Liver (tissue), 8 donors: ENCODE measurements at regions not wholly inside any gene's neighbourhood (a gene's known extent, or its start where the extent isn't known, plus 50 kb on each side); places are given as distances from the start of the nearest gene placed in this dataset.

Source experiments
- DNase-seq: peaks from one replicate; pipeline ENCODE4 v3.0.0-alpha.2; 2017; ENCODE audit warnings: low spot score
- H3K27ac ChIP-seq, 2 donors: one replicate each; pipeline ENCODE4 v1.7.0; 2013; ENCODE audit warnings: inconsistent platforms in 2 of 2, low read length in 2 of 2, control low read depth in 1 of 2, low read depth in 1 of 2, mild to moderate bottlenecking in 1 of 2
- H3K27me3 ChIP-seq, 4 donors: one replicate each; pipeline versions ENCODE4 v1.6.1 to v1.7.0; 2013; ENCODE audit warnings: low read length in 3 of 4, inconsistent platforms in 1 of 4, mild to moderate bottlenecking in 1 of 4, moderate library complexity in 1 of 4; ENCODE audit not compliant: control insufficient read depth in 4 of 4, insufficient read depth in 4 of 4
- H3K36me3 ChIP-seq, 4 donors: one replicate each; pipeline versions ENCODE4 v1.6.1 to v1.7.0; 2013; ENCODE audit warnings: low read length in 3 of 4, mild to moderate bottlenecking in 3 of 4, low read depth in 1 of 4, moderate library complexity in 1 of 4; ENCODE audit not compliant: control insufficient read depth in 4 of 4, insufficient read depth in 3 of 4
- H3K4me1 ChIP-seq, 4 donors: one replicate each; pipeline versions ENCODE4 v1.6.1 to v1.7.0; 2013; ENCODE audit warnings: low read length in 3 of 4, mild to moderate bottlenecking in 3 of 4, moderate library complexity in 1 of 4; ENCODE audit not compliant: control insufficient read depth in 4 of 4, insufficient read depth in 4 of 4
- H3K4me3 ChIP-seq, 3 donors: one replicate each; pipeline versions ENCODE4 v1.6.1 to v1.7.0; 2013; ENCODE audit warnings: low read length in 3 of 3, control low read depth in 1 of 3, low read depth in 1 of 3, mild to moderate bottlenecking in 1 of 3
- H3K9ac ChIP-seq, 2 donors: one replicate each; pipeline ENCODE4 v1.7.0; 2013; ENCODE audit warnings: low read length in 2 of 2, mild to moderate bottlenecking in 2 of 2, moderate library complexity in 2 of 2, control low read depth in 1 of 2, low read depth in 1 of 2
- H3K9me3 ChIP-seq, 4 donors: one replicate each; pipeline versions ENCODE4 v1.6.1 to v1.7.0; 2013; ENCODE audit warnings: low read length in 3 of 4; ENCODE audit not compliant: control insufficient read depth in 4 of 4
- ATF3 ChIP-seq: IDR thresholded peaks from 2 replicates; pipeline ENCODE4 v1.6.1; 2016; ENCODE audit warnings: antibody characterized with exemption
- EGR1 ChIP-seq, 2 donors: IDR thresholded peaks; 2 replicates each; pipeline ENCODE4 v1.6.1; 2016 to 2018; ENCODE audit warnings: antibody characterized with exemption in 2 of 2, low read depth in 2 of 2
- HNF4A ChIP-seq, 2 donors: conservative IDR thresholded peaks; 2 replicates each; pipeline ENCODE4 v1.6.1; 2016; ENCODE audit warnings: antibody characterized with exemption in 2 of 2, mild to moderate bottlenecking in 2 of 2
- HNF4G ChIP-seq: IDR thresholded peaks from 2 replicates; pipeline ENCODE4 v1.6.1; 2016; ENCODE audit warnings: antibody characterized with exemption
- RAD21 ChIP-seq, 2 donors: IDR thresholded peaks; 2 replicates each; pipeline ENCODE4 v1.6.1; 2016; ENCODE audit warnings: antibody characterized with exemption in 2 of 2, mild to moderate bottlenecking in 2 of 2
- REST ChIP-seq: IDR thresholded peaks from 2 replicates; pipeline ENCODE4 v1.6.1; 2016; ENCODE audit warnings: antibody characterized with exemption, mild to moderate bottlenecking
- YY1 ChIP-seq: IDR thresholded peaks from 2 replicates; pipeline ENCODE4 v1.6.1; 2016; ENCODE audit warnings: antibody characterized with exemption, mild to moderate bottlenecking
- WGBS: extraction: QIAGEN DNeasy Blood & Tissue Kit; methylation state at CpG from one replicate; pipeline ENCODE4 v1.1.7; 2013; 5-methylcytosine and 5-hydroxymethylcytosine counted together
- TF ChIP-seq, protein P1 (sequence below): fragments of 150-350 bp; IDR thresholded peaks from 2 replicates; pipeline ENCODE4 v1.5.1; 2017; ENCODE audit warnings: improper control_type of control experiment, low read depth, low read length; ENCODE audit not compliant: missing input control
- donor health status: healthy.
- donor health status: healthy.
- donor health status: healthy.
- donor health status: healthy.
- donor health status: healthy.

DNA sequence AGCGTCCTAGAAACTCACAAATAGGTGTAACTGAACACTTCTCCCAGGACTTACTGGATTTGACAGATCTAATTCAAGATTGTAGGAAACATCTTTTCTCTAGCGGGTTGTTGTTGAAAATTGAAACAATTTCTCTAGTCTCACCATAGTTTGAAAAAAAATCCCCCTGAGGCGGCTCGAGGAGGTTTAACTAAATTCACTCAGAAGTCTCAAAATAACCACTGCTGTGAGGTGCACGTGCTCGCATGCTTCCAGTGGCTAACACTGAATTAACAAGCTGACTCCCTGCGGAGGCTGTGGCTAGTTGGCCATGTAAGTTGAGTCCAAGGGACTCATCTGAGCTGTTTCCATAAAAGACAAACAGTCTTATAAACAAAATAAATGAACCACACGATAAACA is 503.9 kb downstream of the OCA2 start:
- Histone ChIP-seq H3K36me3 (no peaks in the 10 kb centered on the region), H3K27me3 (peaks cover 0 to 2% (median 0%) of the 10 kb centered on the region in 4 donors), H3K4me1 (no peaks in the 10 kb centered on the region), H3K9me3 (peaks cover 0 to 2% (median 0%) of the 10 kb centered on the region in 4 donors), H3K27ac (no peak overlapping the region), H3K4me3 (no peak overlapping the region), H3K9ac (no peak overlapping the region)
- no peak for DNase-seq
- 74% methylated on average over 8 of the region's 8 CpGs for WGBS
- TF ChIP-seq HNF4G (no peak), EGR1 (IDR thresholded peaks at IDR 0.05; ENCODE audit: low read depth in 2 of 2) (no peak)

DNA sequence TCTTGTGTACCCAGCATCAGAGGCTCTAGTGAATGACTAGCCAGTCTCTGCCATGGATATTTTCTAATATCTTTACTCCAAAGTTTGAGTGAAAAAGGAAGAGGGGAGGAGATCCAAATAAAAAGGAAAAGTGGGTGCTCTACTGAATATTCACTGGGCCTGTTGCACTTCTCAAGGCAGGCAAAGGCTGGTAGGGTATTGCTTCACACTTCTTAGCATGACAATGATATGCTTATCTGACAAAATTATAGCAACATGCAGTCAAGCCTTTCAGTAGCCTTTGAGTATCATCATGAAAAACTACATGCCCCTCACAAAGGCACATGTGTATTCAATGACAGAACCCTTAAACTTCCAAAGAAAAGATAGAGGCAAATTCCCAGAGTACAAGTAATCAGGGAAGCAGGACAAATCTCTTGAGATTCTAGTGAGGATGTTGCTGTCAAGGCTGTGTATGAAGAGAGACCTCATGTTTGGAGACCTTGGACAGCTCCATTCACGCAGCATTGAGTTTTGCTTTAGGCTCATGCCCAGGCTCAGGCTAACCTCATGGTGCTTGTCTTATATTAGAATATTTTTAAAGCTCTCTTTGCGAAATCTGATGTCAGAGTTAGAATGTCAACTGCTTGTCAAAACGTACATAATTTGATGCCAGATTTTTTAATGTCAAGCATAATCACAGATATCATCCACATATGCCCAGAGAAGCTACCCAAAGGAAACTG is 506.9 kb downstream of the OCA2 start:
- H3K27ac ChIP-seq = no peak overlapping the region
- WGBS = 31% methylated on average over 3 of the region's 3 CpGs
- H3K4me1 ChIP-seq = no peaks in the 10 kb centered on the region
- H3K9ac ChIP-seq = no peak overlapping the region
- TF ChIP-seq HNF4A (conservative IDR thresholded peaks at IDR 0.05) (no peak), RAD21 (IDR thresholded peaks at IDR 0.05) (no peak), EGR1 (IDR thresholded peaks at IDR 0.05; ENCODE audit: low read depth in 2 of 2) (no peak), YY1 (no peak), REST (peak; percentile 74), ATF3 (no peak)
- TF ChIP-seq, protein P1, sequence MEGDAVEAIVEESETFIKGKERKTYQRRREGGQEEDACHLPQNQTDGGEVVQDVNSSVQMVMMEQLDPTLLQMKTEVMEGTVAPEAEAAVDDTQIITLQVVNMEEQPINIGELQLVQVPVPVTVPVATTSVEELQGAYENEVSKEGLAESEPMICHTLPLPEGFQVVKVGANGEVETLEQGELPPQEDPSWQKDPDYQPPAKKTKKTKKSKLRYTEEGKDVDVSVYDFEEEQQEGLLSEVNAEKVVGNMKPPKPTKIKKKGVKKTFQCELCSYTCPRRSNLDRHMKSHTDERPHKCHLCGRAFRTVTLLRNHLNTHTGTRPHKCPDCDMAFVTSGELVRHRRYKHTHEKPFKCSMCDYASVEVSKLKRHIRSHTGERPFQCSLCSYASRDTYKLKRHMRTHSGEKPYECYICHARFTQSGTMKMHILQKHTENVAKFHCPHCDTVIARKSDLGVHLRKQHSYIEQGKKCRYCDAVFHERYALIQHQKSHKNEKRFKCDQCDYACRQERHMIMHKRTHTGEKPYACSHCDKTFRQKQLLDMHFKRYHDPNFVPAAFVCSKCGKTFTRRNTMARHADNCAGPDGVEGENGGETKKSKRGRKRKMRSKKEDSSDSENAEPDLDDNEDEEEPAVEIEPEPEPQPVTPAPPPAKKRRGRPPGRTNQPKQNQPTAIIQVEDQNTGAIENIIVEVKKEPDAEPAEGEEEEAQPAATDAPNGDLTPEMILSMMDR = no peak
- no peaks in the 10 kb centered on the region for H3K36me3 ChIP-seq
- no peak for DNase-seq
- peaks cover 0 to 2% (median 0%) of the 10 kb centered on the region in 4 donors for H3K9me3 ChIP-seq
- H3K4me3 ChIP-seq = no peak overlapping the region
- peaks cover 0 to 2% (median 0%) of the 10 kb centered on the region in 4 donors for H3K27me3 ChIP-seq
